HCT116 (cell line): ENCODE measurements at regions not wholly inside any gene's neighbourhood (a gene's known extent, or its start where the extent isn't known, plus 50 kb on each side); places are given as distances from the start of the nearest gene placed in this dataset.

Experiments
- CTCF ChIP-seq, 3 experiments: fragments of 200-600 bp in 1 of 3; sonication (generic) in 1 of 3; IDR thresholded peaks in 2 of 3; conservative IDR thresholded peaks in 1 of 3; 2 replicates each; pipeline ENCODE4 v1.5.1; 2012 to 2017; ENCODE audit warnings: low read depth in 2 of 3, low read length in 2 of 3, antibody characterized with exemption in 1 of 3, borderline replicate concordance in 1 of 3, control low read depth in 1 of 3, mild to moderate bottlenecking in 1 of 3, mixed read lengths in 1 of 3, mixed run types in 1 of 3, moderate library complexity in 1 of 3; ENCODE audit not compliant: insufficient read depth in 1 of 3
- EZH2 ChIP-seq: fragments of 200-600 bp; sonication (generic); IDR thresholded peaks from 2 replicates; pipeline ENCODE4 v1.6.1; 2017; ENCODE audit warnings: antibody characterized with exemption, mixed run types
- MAX ChIP-seq: IDR thresholded peaks from 2 replicates; pipeline ENCODE4 v1.6.1; 2012
- POLR2AphosphoS5 ChIP-seq: IDR thresholded peaks from 2 replicates; pipeline ENCODE4 v1.6.1; 2011; ENCODE audit warnings: mild to moderate bottlenecking, low read depth, low read length, moderate library complexity
- TCF7L2 ChIP-seq: IDR thresholded peaks from 2 replicates; pipeline ENCODE4 v1.7.0; 2011; ENCODE audit warnings: borderline replicate concordance, inconsistent platforms; ENCODE audit not compliant: insufficient read depth, insufficient read length; ENCODE audit errors: extremely low read depth
- ZFX ChIP-seq: fragments of 450-650 bp; IDR thresholded peaks from 2 replicates; pipeline ENCODE4 v1.6.1; 2017

- TF ChIP-seq CTCF (IDR thresholded peaks at IDR 0.05 in 2 of 3, conservative IDR thresholded peaks at IDR 0.05 in 1 of 3; ENCODE audit: borderline replicate concordance in 1 of 3, insufficient read depth in 1 of 3, low read depth in 2 of 3, low read length in 2 of 3), result no peak
- no peak for TF ChIP-seq EZH2
- TF ChIP-seq MAX, result no peak
- no peak for TF ChIP-seq POLR2AphosphoS5
- TF ChIP-seq TCF7L2, result no peak
- no peak for TF ChIP-seq ZFX
Observed at GRCh38 chr5:111998871-111999270, 241.9 kb upstream of the NREP start.
